Fibroblast of lung (primary cell): ENCODE measurements at regions not wholly inside any gene's neighbourhood (a gene's known extent, or its start where the extent isn't known, plus 50 kb on each side); places are given as distances from the start of the nearest gene placed in this dataset.

Experiments
- DNase-seq, 2 donors: peaks; one replicate each; pipeline versions ENCODE4 v3.0.0 to v3.0.0-alpha.2; 2010; ENCODE audit warnings: low read depth in 2 of 2
- H2AFZ ChIP-seq: 2 replicates; pipeline ENCODE4 v1.5.1; 2012; ENCODE audit warnings: low read length, control low read depth, inconsistent platforms
- H3K27ac ChIP-seq: 2 replicates; pipeline ENCODE4 v1.5.1; 2011; ENCODE audit warnings: low read length, control low read depth; ENCODE audit not compliant: insufficient read depth
- H3K27me3 ChIP-seq: 2 replicates; pipeline ENCODE4 v1.5.1; 2011; ENCODE audit warnings: mild to moderate bottlenecking, low read length; ENCODE audit not compliant: control insufficient read depth, insufficient read depth
- H3K36me3 ChIP-seq: 2 replicates; pipeline ENCODE4 v1.5.1; 2011; ENCODE audit warnings: low read length; ENCODE audit not compliant: control insufficient read depth, insufficient read depth
- H3K4me1 ChIP-seq: 2 replicates; pipeline ENCODE4 v1.5.1; 2011; ENCODE audit warnings: low read length; ENCODE audit not compliant: control insufficient read depth, insufficient read depth; ENCODE audit errors: extremely low read depth
- H3K4me2 ChIP-seq: 2 replicates; pipeline ENCODE4 v1.5.1; 2011; ENCODE audit warnings: low read length, control low read depth; ENCODE audit not compliant: insufficient read depth; ENCODE audit errors: extremely low read depth
- H3K4me3 ChIP-seq, 4 experiments: fragments of 200-600 bp in 1 of 4; sonication (generic) in 1 of 4; replicated peaks in 1 of 4; 2 replicates each; pipeline ENCODE4 v1.5.1; 2011 to 2016; ENCODE audit warnings: low read length in 4 of 4, low read depth in 3 of 4, mild to moderate bottlenecking in 3 of 4, control low read depth in 2 of 4, inconsistent platforms in 1 of 4, mixed read lengths in 1 of 4; ENCODE audit not compliant: insufficient read depth in 1 of 4; ENCODE audit errors: control extremely low read depth in 1 of 4
- H3K79me2 ChIP-seq: 2 replicates; pipeline ENCODE4 v1.5.1; 2012; ENCODE audit warnings: mild to moderate bottlenecking, low read length, inconsistent platforms; ENCODE audit not compliant: control insufficient read depth, insufficient read depth
- H3K9ac ChIP-seq: 2 replicates; pipeline ENCODE4 v1.5.1; 2011; ENCODE audit warnings: mild to moderate bottlenecking, low read length, control low read depth; ENCODE audit not compliant: insufficient read depth
- H3K9me3 ChIP-seq: 2 replicates; pipeline ENCODE4 v1.5.1; 2012; ENCODE audit warnings: low read depth, low read length; ENCODE audit not compliant: control insufficient read depth, insufficient read depth
- H4K20me1 ChIP-seq: 2 replicates; pipeline ENCODE4 v1.5.1; 2011; ENCODE audit warnings: low read length; ENCODE audit not compliant: control insufficient read depth, insufficient read depth; ENCODE audit errors: extremely low read depth
- EZH2 ChIP-seq: IDR thresholded peaks from 2 replicates; pipeline ENCODE4 v1.5.1; 2012; ENCODE audit warnings: low read length, control low read depth, mild to moderate bottlenecking; ENCODE audit errors: missing control alignments
- TF ChIP-seq, protein P1 (sequence below), 2 donors: IDR thresholded peaks in 1 of 2; conservative IDR thresholded peaks in 1 of 2; 1 replicate in 1 of 2; 2 replicates in 1 of 2; pipeline ENCODE4 v1.5.1; 2011 to 2012; ENCODE audit warnings: low read length in 2 of 2, control low read depth in 1 of 2, inconsistent platforms in 1 of 2, low read depth in 1 of 2, mild to moderate bottlenecking in 1 of 2

DNA sequence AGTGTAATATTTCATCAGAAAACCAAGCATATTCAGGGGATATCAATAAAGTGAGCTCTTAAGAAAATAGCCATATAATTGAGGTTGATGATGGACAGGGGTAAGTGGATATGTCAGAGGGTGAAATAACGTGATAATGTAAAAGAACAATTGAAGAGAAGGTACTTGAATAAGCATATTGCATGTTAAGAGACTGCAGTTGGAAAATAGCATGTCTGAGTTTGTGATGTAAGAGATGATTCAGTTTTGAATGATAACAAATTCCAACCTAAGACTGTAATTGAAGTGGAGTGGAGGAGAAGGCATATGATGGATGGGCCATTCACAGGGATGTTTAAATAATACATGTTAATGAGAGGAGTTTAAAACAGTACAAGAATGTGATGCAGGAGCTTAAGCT is 1633.5 kb downstream of the SLITRK1 start:
- Histone ChIP-seq H3K36me3 (no peaks in the 10 kb centered on the region), H3K4me2 (no peak overlapping the region), H3K79me2 (no peaks in the 10 kb centered on the region), H3K9me3 (no peaks in the 10 kb centered on the region), H3K4me3 (no peak overlapping the region), H3K27me3 (no peaks in the 10 kb centered on the region), H3K27ac (no peak overlapping the region), H2AFZ (no peak overlapping the region), H3K9ac (no peak overlapping the region), H4K20me1 (no peaks in the 10 kb centered on the region), H3K4me1 (no peaks in the 10 kb centered on the region)
- DNase-seq = no peak
- no peak for TF ChIP-seq EZH2
- TF ChIP-seq, protein P1, sequence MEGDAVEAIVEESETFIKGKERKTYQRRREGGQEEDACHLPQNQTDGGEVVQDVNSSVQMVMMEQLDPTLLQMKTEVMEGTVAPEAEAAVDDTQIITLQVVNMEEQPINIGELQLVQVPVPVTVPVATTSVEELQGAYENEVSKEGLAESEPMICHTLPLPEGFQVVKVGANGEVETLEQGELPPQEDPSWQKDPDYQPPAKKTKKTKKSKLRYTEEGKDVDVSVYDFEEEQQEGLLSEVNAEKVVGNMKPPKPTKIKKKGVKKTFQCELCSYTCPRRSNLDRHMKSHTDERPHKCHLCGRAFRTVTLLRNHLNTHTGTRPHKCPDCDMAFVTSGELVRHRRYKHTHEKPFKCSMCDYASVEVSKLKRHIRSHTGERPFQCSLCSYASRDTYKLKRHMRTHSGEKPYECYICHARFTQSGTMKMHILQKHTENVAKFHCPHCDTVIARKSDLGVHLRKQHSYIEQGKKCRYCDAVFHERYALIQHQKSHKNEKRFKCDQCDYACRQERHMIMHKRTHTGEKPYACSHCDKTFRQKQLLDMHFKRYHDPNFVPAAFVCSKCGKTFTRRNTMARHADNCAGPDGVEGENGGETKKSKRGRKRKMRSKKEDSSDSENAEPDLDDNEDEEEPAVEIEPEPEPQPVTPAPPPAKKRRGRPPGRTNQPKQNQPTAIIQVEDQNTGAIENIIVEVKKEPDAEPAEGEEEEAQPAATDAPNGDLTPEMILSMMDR (conservative IDR thresholded peaks at IDR 0.05 in 1 of 2, IDR thresholded peaks at IDR 0.05 in 1 of 2; ENCODE audit: low read depth in 1 of 2, low read length in 2 of 2) = no peak

DNA sequence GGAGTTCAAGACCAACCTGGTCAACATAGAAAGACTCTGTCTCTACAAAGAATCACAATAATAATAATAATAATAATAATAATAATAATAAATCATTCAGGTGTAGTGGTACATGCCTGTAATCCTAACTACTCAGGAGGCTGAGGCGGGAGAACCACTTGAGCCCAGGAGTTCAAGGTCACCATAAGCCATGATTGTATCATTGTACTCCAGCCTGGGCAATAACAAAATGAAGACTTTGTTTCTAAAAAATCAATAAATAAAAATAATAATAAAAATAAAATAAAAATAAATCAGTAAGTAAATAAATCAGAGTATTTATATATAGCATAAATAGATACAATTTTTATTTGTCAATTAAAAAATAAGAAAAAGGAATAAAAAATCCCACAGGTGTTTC is 1636.4 kb downstream of the SLITRK1 start:
- Histone ChIP-seq H3K36me3 (no peaks in the 10 kb centered on the region), H3K4me2 (no peak overlapping the region)
- DNase-seq = no peak

DNA sequence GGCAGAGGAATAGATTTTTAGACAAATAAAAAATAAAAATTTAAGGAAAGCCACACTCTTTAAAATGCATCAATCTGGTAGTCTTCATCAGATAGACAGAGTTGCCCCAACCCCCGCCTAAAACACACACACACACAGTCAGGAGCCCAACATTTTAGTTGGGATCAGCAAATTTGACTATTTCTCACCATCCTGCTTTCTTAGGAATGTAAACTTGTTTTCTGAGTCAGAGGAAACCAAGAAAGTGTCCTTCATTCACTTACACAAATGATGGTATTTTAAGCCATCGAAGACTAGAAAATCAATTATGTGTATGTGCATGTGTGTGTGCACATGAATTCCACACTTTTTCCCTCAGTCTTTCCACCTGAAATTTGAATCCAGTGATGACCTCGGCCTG is 1657.5 kb downstream of the SLITRK1 start:
- Histone ChIP-seq H3K4me3 (no peak overlapping the region), H3K4me1 (no peaks in the 10 kb centered on the region), H2AFZ (no peak overlapping the region), H3K27ac (no peak overlapping the region), H3K9me3 (no peaks in the 10 kb centered on the region), H4K20me1 (no peaks in the 10 kb centered on the region), H3K9ac (no peak overlapping the region), H3K4me2 (no peak overlapping the region), H3K36me3 (no peaks in the 10 kb centered on the region), H3K27me3 (no peaks in the 10 kb centered on the region), H3K79me2 (no peaks in the 10 kb centered on the region)
- peak in 1 of 2 donors; percentile 5 for DNase-seq
- no peak for TF ChIP-seq EZH2
- TF ChIP-seq, protein P1 (conservative IDR thresholded peaks at IDR 0.05 in 1 of 2, IDR thresholded peaks at IDR 0.05 in 1 of 2; ENCODE audit: low read depth in 1 of 2, low read length in 2 of 2) = no peak

More for the DNA sequence above, 1636.4 kb downstream of the SLITRK1 start:
- Histone ChIP-seq H3K4me1 (no peaks in the 10 kb centered on the region), H3K9me3 (no peaks in the 10 kb centered on the region), H3K4me3 (no peak overlapping the region), H3K9ac (no peak overlapping the region), H2AFZ (no peak overlapping the region), H3K27ac (no peak overlapping the region), H3K79me2 (no peaks in the 10 kb centered on the region), H3K27me3 (no peaks in the 10 kb centered on the region), H4K20me1 (no peaks in the 10 kb centered on the region)
- TF ChIP-seq EZH2 = no peak
- TF ChIP-seq, protein P1 (conservative IDR thresholded peaks at IDR 0.05 in 1 of 2, IDR thresholded peaks at IDR 0.05 in 1 of 2; ENCODE audit: low read depth in 1 of 2, low read length in 2 of 2) = no peak
